ENCODE measurements at regions not wholly inside any gene's neighbourhood (a gene's known extent, or its start where the extent isn't known, plus 50 kb on each side); places are given as distances from the start of the nearest gene placed in this dataset.
"Not testable (repeated sequence)": the region's sequence is repeated elsewhere in the genome, so short reads cannot be mapped to it uniquely, and the experiment has no call there.

GRCh38 chr7:68394131-68394530, 1204.1 kb upstream of the AUTS2 start:
- DNase-seq, result no peak
- intact Hi-C loops (cut with DNase I), result no loop called here

- intact Hi-C loops (cut with DNase I), result no loop called here
- DNase-seq, result no peak
These were observed 1198.2 kb upstream of the AUTS2 start for GRCh38 chr7:68399991-68400590.

GRCh38 chr7:68400783-68401182, 1197.5 kb upstream of the AUTS2 start:
- DNase-seq, result no peak
- intact Hi-C loops (cut with DNase I), result no loop called here

GRCh38 chr7:68401313-68401712, 1197.0 kb upstream of the AUTS2 start:
- intact Hi-C loops (cut with DNase I), result no loop called here
- no peak for DNase-seq

GRCh38 chr7:68406480-68406879, 1191.8 kb upstream of the AUTS2 start:
- no peak for DNase-seq
- intact Hi-C loops (cut with DNase I), result no loop called here

GRCh38 chr7:68407460-68407859, 1190.8 kb upstream of the AUTS2 start:
- intact Hi-C loops (cut with DNase I), result no loop called here
- DNase-seq, result no peak

- no peak for DNase-seq
- intact Hi-C loops (cut with DNase I), result no loop called here
These were observed 1189.4 kb upstream of the AUTS2 start for GRCh38 chr7:68408873-68409272.

GRCh38 chr7:68409851-68410250, 1188.4 kb upstream of the AUTS2 start:
- no peak for DNase-seq
- intact Hi-C loops (cut with DNase I), result no loop called here

GRCh38 chr7:68410693-68411092, 1187.6 kb upstream of the AUTS2 start:
- intact Hi-C loops (cut with DNase I), result not testable (repeated sequence)
- peak in 1 of 42 donors; percentile 8 for DNase-seq

GRCh38 chr7:68411742-68412141, 1186.5 kb upstream of the AUTS2 start:
- peak in 1 of 42 donors; percentile 30 for DNase-seq
- intact Hi-C loops (cut with DNase I), result no loop called here

GRCh38 chr7:68414631-68415425, 1183.4 kb upstream of the AUTS2 start:
- peak in 5 of 42 donors; percentile 26 to 57 (median 42) for DNase-seq
- intact Hi-C loops (cut with DNase I), result no loop called here

GRCh38 chr7:68417002-68417401, 1181.3 kb upstream of the AUTS2 start:
- intact Hi-C loops (cut with DNase I), result no loop called here
- DNase-seq, result peak in 5 of 42 donors; percentile 23 to 53 (median 43)

GRCh38 chr7:68417659-68418058, 1180.6 kb upstream of the AUTS2 start:
- no peak for DNase-seq
- intact Hi-C loops (cut with DNase I), result no loop called here

GRCh38 chr7:68420342-68421192, 1177.7 kb upstream of the AUTS2 start:
- intact Hi-C loops (cut with DNase I), result no loop called here
- peak in 32 of 42 donors; percentile 22 to 73 (median 44) for DNase-seq

GRCh38 chr7:68421712-68422111, 1176.6 kb upstream of the AUTS2 start:
- no peak for DNase-seq
- intact Hi-C loops (cut with DNase I), result no loop called here

GRCh38 chr7:68422281-68422680, 1176.0 kb upstream of the AUTS2 start:
- intact Hi-C loops (cut with DNase I), result no loop called here

GRCh38 chr7:68423356-68423755, 1174.9 kb upstream of the AUTS2 start:
- intact Hi-C loops (cut with DNase I), result no loop called here

More at GRCh38 chr7:68422281-68422680, 1176.0 kb upstream of the AUTS2 start:
- no peak for DNase-seq

GRCh38 chr7:68424658-68425297, 1173.5 kb upstream of the AUTS2 start:
- intact Hi-C loops (cut with DNase I), result no loop called here
- no peak for DNase-seq

More at GRCh38 chr7:68423356-68423755, 1174.9 kb upstream of the AUTS2 start:
- DNase-seq, result no peak

GRCh38 chr7:68425377-68425776, 1172.9 kb upstream of the AUTS2 start:
- DNase-seq, result peak in 23 of 42 donors; percentile 7 to 78 (median 44)
- intact Hi-C loops (cut with DNase I), result no loop called here

All from head of caudate nucleus (tissue), 42 donors.